GM21360 (cell line): ENCODE measurements at regions not wholly inside any gene's neighbourhood (a gene's known extent, or its start where the extent isn't known, plus 50 kb on each side); places are given as distances from the start of the nearest gene placed in this dataset.

Experiments
- ATAC-seq: cut with Tn5 transposase; IDR thresholded peaks from one replicate; pipeline ENCODE4 v1.9.1; 2021; ENCODE audit warnings: mild to moderate bottlenecking, moderate library complexity; ENCODE audit not compliant: unreplicated experiment

- no peak for ATAC-seq
These were observed 163.4 kb upstream of the MAP1B start for GRCh38 chr5:71943874-71944273.

DNA sequence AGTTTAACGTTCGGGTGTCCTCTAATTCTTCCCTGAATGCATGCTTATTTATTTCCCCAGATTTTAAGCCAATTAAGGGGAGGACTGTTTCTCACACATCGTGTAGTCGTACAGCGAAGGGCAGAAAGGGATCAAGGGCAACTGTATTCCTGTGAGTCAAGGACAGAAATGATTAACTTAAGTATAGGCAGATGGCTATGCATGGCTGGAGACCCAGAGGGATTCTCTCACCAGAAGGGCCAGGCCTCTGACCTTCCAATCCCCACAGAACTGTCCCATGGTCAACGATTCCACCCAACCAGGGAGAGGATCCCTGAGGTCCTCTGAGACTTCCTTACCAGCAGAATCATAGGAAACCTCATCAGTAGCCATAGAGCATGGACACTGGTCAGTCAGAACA, 161.8 kb upstream of the MAP1B start:
- no peak for ATAC-seq

DNA sequence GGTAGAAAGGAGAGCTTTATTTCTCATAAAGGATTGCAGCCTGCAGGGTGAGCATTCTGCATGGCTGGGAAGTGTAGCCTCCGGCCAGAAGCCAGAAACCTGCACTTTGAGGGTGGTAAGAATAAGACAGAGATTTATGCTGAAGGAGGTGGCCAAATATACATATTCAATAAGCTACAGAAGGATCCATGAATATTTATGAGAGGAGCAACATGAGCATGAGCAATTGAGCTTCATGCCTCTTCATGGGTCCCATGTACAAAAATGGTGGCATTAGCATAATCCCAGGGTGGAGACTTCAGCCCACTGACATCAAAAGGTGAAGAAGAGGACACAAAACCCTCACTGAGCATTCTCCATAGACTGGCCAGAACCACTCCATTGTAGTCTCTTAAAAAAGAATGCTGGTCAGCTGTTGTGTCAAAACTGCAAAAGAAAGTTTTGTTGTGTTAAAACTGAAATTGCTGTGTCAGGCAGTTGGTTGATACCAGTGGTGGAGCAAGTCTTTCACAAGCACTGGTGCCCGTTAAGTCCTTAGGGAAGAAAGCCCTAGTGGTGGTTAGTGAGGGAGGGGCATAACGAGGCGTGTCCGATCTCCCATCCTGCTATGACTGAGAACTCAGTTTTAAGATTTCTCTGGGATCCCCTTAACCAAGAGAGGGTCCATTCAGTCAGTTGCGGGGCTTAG, 160.8 kb upstream of the MAP1B start:
- no peak for ATAC-seq

- no peak for ATAC-seq
These were observed 159.1 kb upstream of the MAP1B start for GRCh38 chr5:71948206-71948605.

GRCh38 chr5:71949772-71950171, 157.5 kb upstream of the MAP1B start:
- ATAC-seq = no peak

DNA sequence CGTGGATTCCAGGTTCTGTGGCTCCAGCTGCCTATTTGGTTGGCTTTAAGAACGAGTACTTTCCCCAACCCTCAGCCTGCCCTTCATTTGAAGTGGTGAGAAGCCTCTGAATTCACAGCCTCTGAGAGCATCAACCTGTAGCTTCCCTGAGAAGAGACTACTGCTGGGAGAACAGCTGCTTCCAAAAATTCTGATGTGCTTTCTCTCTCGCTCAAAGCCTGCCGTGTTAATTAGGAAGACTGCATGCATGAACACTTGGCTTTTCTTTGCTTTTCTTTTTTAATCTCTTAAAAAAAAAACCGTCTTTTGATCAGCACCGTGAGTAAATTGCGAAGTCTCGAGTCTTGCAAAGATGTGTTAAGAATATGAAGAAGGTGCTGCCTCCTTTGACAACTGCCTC, 153.4 kb upstream of the MAP1B start:
- no peak for ATAC-seq

GRCh38 chr5:71954329-71954728, 152.9 kb upstream of the MAP1B start:
- no peak for ATAC-seq

GRCh38 chr5:71955723-71956122, 151.6 kb upstream of the MAP1B start:
- ATAC-seq = no peak

- no peak for ATAC-seq
These were observed 149.9 kb upstream of the MAP1B start for GRCh38 chr5:71957292-71957898.

DNA sequence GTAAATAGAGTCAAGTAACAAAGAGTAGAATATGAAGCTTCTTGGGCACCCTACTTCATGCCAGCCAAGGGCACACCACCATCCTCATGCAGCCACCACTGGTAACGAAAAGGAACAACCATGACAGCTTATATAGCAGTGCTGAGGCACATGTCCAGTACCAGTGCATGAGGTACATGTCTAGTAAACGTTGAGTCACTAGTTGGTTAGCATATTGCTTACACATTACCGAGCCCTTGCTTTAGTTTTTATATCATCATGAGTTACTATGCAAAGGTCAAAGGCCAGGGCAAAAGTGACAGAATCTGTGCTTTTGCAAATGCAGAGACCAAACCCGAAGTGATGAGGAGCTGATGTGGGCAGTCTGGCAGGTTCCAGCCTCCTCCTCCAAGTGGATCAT, 147.1 kb upstream of the MAP1B start:
- ATAC-seq = no peak

GRCh38 chr5:71961786-71962185, 145.5 kb upstream of the MAP1B start:
- no peak for ATAC-seq

DNA sequence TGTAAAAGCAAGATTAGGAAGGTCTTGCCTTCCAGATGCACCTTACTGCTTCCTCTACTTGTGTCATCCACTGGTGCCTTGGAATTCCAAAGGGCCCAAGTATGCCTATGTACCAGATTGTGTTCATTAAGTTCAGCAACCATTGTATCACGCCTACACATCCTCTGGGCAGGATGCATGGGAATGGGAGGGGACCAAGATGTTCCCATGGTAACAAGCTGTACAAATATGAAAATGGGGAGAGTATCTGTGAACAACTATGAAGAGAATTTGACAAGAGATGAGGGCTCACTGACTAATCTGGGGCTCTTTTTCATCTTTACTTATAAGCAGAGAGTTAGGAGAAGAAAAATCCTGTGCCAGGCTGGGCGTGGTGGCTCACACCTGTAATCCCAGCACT, 137.8 kb upstream of the MAP1B start:
- ATAC-seq = no peak

DNA sequence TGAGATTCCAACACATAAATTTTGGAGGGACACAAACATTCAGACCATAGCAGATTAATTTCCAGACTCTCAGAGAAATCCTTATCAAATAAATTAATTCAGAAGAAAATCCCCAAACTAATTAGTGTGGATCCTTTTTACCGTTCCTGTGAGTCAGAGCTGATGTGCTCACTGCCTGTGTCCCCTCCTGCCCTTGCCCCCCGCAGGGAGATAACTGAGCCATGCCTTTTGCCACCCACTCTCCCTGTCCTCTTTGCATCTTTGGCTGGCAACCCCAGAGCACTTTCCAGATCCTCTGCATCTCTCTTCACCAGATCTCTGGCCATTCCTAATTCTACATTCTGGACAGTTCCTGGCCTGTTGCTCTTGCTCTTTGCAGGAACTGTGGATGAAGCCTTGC, 135.4 kb upstream of the MAP1B start:
- ATAC-seq = no peak

DNA sequence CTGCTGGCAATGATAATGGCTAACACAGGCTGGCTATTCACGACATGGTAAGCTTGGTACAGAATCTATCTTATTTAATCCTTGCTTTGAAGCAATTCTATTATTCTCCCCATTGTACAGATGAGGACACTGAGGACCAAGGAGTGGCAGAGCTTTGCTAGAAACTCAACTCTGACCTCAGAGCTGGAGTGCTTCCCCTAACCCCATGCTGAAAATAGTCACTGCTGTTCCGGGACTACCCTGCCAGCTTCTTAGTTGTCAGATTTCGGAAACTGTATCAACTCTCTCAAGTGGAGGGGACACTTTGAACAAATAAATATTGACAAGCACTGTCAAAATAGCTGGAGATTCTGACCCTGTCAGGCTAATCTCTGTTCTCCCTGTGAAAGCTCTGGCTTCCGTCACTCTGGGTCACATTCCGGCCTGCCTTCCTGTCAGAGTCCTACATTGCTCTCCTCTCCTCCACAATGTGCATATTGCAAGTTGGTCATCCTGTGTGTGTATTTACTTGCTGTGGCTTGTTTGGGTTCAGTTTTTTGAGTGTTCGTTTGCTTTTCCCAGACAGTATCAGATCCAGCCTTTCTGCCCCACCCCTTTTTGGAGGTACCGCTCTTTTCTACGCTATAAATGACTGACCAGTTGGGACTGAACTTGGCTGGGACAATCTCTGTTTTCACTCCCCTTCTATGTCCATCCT, 134.3 kb upstream of the MAP1B start:
- no peak for ATAC-seq

GRCh38 chr5:71973563-71973962, 133.7 kb upstream of the MAP1B start:
- ATAC-seq = no peak

- ATAC-seq = no peak
These were observed 133.1 kb upstream of the MAP1B start for GRCh38 chr5:71974165-71974564.

- no peak for ATAC-seq
These were observed 132.7 kb upstream of the MAP1B start for GRCh38 chr5:71974622-71975021.

- no peak for ATAC-seq
These were observed 130.8 kb upstream of the MAP1B start for GRCh38 chr5:71976449-71976848.

DNA sequence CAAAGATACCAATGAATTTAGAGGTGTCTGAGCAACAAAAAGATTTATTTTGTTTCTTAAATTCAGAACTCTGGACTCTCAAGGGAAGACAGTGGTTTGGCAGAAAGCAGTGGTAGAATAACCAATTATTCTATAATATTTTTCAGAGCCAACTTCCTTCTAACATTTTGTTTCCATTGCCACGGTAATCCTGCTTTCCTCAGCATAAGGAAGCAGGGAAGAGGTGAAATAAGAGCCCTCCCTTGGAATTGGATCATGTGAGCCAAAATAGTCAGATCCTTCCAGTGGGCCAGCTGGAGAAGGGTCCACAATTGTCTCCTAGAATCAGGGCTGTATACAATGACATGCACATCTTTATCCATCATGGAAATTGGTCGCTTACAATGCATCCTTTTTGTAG, 130.0 kb upstream of the MAP1B start:
- no peak for ATAC-seq

GRCh38 chr5:71978216-71978615, 129.1 kb upstream of the MAP1B start:
- no peak for ATAC-seq

GRCh38 chr5:71982717-71983395, 124.4 kb upstream of the MAP1B start:
- ATAC-seq = no peak

GRCh38 chr5:71986101-71986500, 121.2 kb upstream of the MAP1B start:
- ATAC-seq = no peak
